Activated CD8-positive, alpha-beta T cell treated with anti-CD3 and anti-CD28 coated beads for 36 hours (primary cell): ENCODE measurements at regions not wholly inside any gene's neighbourhood (a gene's known extent, or its start where the extent isn't known, plus 50 kb on each side); places are given as distances from the start of the nearest gene placed in this dataset.

Experiments used
- ATAC-seq: fragments of 200-7000 bp; cut with Tn5 transposase; one replicate; pipeline ENCODE4 v1.10.0; 2021; ENCODE audit warnings: mild to moderate bottlenecking, moderate library complexity
- CTCF ChIA-PET: fragments of 350-600 bp; sonication (Branson Sonifier 250); formaldehyde crosslinking; loops from one replicate; lab custom pipeline; 2021; ENCODE audit warnings: antibody characterized with exemption; lab: Charles Lee
- POLR2A ChIA-PET: fragments of 350-600 bp; sonication (Branson Sonifier 250); formaldehyde crosslinking; loops from one replicate; lab custom pipeline; 2021; ENCODE audit warnings: antibody characterized with exemption; lab: Charles Lee
- DNase-seq: peaks from one replicate; pipeline ENCODE4 v3.0.0-alpha.2; 2020
- H3K27ac Mint-ChIP-seq: one replicate; pipeline ENCODE4 v1.8.0; 2021; ENCODE audit warnings: mild to moderate bottlenecking, mixed read lengths
- H3K27me3 Mint-ChIP-seq: one replicate; pipeline ENCODE4 v1.8.0; 2021; ENCODE audit warnings: mixed read lengths
- H3K36me3 Mint-ChIP-seq: one replicate; pipeline ENCODE4 v1.8.0; 2021; ENCODE audit warnings: low read depth, mixed read lengths
- H3K4me1 Mint-ChIP-seq: one replicate; pipeline ENCODE4 v1.8.0; 2021; ENCODE audit warnings: low read depth, mixed read lengths
- H3K4me3 Mint-ChIP-seq: one replicate; pipeline ENCODE4 v1.8.0; 2021; ENCODE audit warnings: mild to moderate bottlenecking, moderate library complexity, mixed read lengths
- H3K9me3 Mint-ChIP-seq: one replicate; pipeline ENCODE4 v1.8.0; 2021; ENCODE audit warnings: mixed read lengths
- intact Hi-C: fragments of 100-400 bp; cut with micrococcal nuclease; formaldehyde crosslinking; loops from one replicate; pipeline ENCODE4 v1.10.0; 2022
- TF ChIP-seq, protein P1 (sequence below): fragments of 200-600 bp; IDR thresholded peaks from one replicate; pipeline ENCODE4 v1.8.0; 2022; ENCODE audit warnings: antibody characterized with exemption, mild to moderate bottlenecking

- DNase-seq, result no peak
- CTCF ChIA-PET, result no interaction called here
- peaks cover 7% of the 10 kb centered on the region for H3K9me3 Mint-ChIP-seq
- no peak overlapping the region for H3K4me3 Mint-ChIP-seq
- peaks cover 3% of the 10 kb centered on the region for H3K27me3 Mint-ChIP-seq
- no peak overlapping the region for H3K27ac Mint-ChIP-seq
- TF ChIP-seq, protein P1, sequence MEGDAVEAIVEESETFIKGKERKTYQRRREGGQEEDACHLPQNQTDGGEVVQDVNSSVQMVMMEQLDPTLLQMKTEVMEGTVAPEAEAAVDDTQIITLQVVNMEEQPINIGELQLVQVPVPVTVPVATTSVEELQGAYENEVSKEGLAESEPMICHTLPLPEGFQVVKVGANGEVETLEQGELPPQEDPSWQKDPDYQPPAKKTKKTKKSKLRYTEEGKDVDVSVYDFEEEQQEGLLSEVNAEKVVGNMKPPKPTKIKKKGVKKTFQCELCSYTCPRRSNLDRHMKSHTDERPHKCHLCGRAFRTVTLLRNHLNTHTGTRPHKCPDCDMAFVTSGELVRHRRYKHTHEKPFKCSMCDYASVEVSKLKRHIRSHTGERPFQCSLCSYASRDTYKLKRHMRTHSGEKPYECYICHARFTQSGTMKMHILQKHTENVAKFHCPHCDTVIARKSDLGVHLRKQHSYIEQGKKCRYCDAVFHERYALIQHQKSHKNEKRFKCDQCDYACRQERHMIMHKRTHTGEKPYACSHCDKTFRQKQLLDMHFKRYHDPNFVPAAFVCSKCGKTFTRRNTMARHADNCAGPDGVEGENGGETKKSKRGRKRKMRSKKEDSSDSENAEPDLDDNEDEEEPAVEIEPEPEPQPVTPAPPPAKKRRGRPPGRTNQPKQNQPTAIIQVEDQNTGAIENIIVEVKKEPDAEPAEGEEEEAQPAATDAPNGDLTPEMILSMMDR, result no peak
- intact Hi-C loops, result no loop called here
- POLR2A ChIA-PET, result no interaction called here
- H3K4me1 Mint-ChIP-seq, result no peaks in the 10 kb centered on the region
- ATAC-seq, result no peak
- H3K36me3 Mint-ChIP-seq, result no peaks in the 10 kb centered on the region
These were observed 122.3 kb downstream of the ITIH6 start for GRCh38 chrX:54675762-54676161.

- Mint-ChIP-seq H3K4me3 (no peak overlapping the region), H3K27me3 (peaks cover 3% of the 10 kb centered on the region), H3K4me1 (no peaks in the 10 kb centered on the region), H3K27ac (no peak overlapping the region), H3K9me3 (peaks cover 3% of the 10 kb centered on the region), H3K36me3 (peaks cover 3% of the 10 kb centered on the region)
- ChIA-PET CTCF (no interaction called here), POLR2A (no interaction called here)
- ATAC-seq, result no peak
- DNase-seq, result no peak
- TF ChIP-seq, protein P1, result no peak
- intact Hi-C loops, result no loop called here
These were observed 102.8 kb downstream of the ITIH6 start for GRCh38 chrX:54695231-54695630.

DNA sequence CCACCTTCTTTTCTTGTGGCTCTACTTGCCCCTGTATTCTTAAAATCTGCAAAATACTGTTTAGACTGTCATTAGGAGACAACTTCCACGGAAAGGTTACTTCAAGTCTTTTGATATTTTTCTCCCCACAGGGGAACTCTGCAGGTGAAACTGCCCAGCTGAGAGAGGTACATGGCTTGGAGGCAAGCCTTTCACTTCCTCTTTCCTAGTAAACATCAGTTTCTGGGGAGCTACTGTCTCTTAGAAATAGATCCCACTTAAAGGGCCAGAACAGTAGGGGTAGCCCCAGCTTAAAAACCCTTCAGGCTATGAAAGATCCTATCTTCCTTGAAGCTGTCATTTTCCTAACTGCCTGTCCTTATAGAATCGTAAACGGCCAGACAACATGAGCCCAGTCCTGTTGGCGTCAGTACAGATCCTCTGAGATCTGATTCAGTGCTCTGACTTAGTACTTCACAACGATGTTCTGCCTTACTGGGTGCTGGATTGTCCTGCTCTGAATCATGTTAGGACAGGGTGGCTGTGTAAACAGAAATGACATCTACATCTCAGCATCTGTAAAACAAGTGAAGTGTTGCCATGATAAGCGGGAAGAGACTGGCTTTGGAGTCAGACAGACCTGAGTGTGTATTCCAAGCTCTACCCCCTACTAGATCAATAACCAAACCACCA, 102.1 kb downstream of the ITIH6 start:
- ATAC-seq (no peak), DNase-seq (no peak)
- Mint-ChIP-seq H3K9me3 (peaks cover under 1% of the 10 kb centered on the region), H3K4me1 (no peaks in the 10 kb centered on the region), H3K4me3 (no peak overlapping the region), H3K27me3 (peaks cover 3% of the 10 kb centered on the region), H3K36me3 (peaks cover under 1% of the 10 kb centered on the region), H3K27ac (no peak overlapping the region)
- intact Hi-C loops, result no loop called here
- CTCF ChIA-PET, result no interaction called here
- POLR2A ChIA-PET, result no interaction called here
- TF ChIP-seq, protein P1, result no peak
